Uterus (tissue), 2 donors: ENCODE measurements at regions not wholly inside any gene's neighbourhood (a gene's known extent, or its start where the extent isn't known, plus 50 kb on each side); places are given as distances from the start of the nearest gene placed in this dataset.

Source experiments
- CTCF ChIP-seq, 4 experiments: fragments of 200-600 bp in 2 of 4; fragments of 450-650 bp in 2 of 4; sonication (generic) in 2 of 4; IDR thresholded peaks; one replicate each; pipeline ENCODE4 v1.5.1; 2016 to 2019; ENCODE audit warnings: antibody characterized with exemption in 4 of 4, mild to moderate bottlenecking in 2 of 4, moderate library complexity in 1 of 4
- POLR2A ChIP-seq, 2 donors: fragments of 450-650 bp; IDR thresholded peaks; one replicate each; pipeline ENCODE4 v1.6.1; 2016; ENCODE audit warnings: antibody characterized with exemption in 2 of 2, mild to moderate bottlenecking in 1 of 2, moderate library complexity in 1 of 2

GRCh38 chr6:79305020-79305419, 70.5 kb upstream of the HMGN3 start:
- TF ChIP-seq CTCF (IDR thresholded peaks at IDR 0.05) (no peak), POLR2A (IDR thresholded peaks at IDR 0.05) (no peak)
